IgD-negative memory B cell (primary cell): ENCODE measurements at regions not wholly inside any gene's neighbourhood (a gene's known extent, or its start where the extent isn't known, plus 50 kb on each side); places are given as distances from the start of the nearest gene placed in this dataset.

Source experiments
- H3K27ac Mint-ChIP-seq, 3 donors: one replicate each; pipeline ENCODE4 v1.8.0; 2020 to 2022; ENCODE audit warnings: mild to moderate bottlenecking in 3 of 3, mixed read lengths in 3 of 3, moderate library complexity in 1 of 3
- H3K27me3 Mint-ChIP-seq: one replicate; pipeline ENCODE4 v1.8.0; 2021; ENCODE audit warnings: mixed read lengths
- H3K36me3 Mint-ChIP-seq: one replicate; pipeline ENCODE4 v1.8.0; 2020; ENCODE audit warnings: mild to moderate bottlenecking, mixed read lengths
- H3K4me1 Mint-ChIP-seq, 3 donors: one replicate each; pipeline ENCODE4 v1.8.0; 2020 to 2022; ENCODE audit warnings: mixed read lengths in 3 of 3, mild to moderate bottlenecking in 1 of 3
- H3K4me3 Mint-ChIP-seq, 4 donors: one replicate each; pipeline ENCODE4 v1.8.0; 2020 to 2022; ENCODE audit warnings: mild to moderate bottlenecking in 4 of 4, mixed read lengths in 4 of 4, moderate library complexity in 3 of 4
- H3K9me3 Mint-ChIP-seq, 3 donors: one replicate each; pipeline ENCODE4 v1.8.0; 2020 to 2021; ENCODE audit warnings: mixed read lengths in 3 of 3, mild to moderate bottlenecking in 1 of 3

- Mint-ChIP-seq H3K4me3 (no peak overlapping the region), H3K9me3 (peaks cover 0 to 6% (median 2%) of the 10 kb centered on the region in 3 donors), H3K36me3 (no peaks in the 10 kb centered on the region), H3K27me3 (no peaks in the 10 kb centered on the region), H3K27ac (no peak overlapping the region), H3K4me1 (no peaks in the 10 kb centered on the region)
Observed at GRCh38 chr10:64211466-64211865, 690.3 kb downstream of the REEP3 start.

DNA sequence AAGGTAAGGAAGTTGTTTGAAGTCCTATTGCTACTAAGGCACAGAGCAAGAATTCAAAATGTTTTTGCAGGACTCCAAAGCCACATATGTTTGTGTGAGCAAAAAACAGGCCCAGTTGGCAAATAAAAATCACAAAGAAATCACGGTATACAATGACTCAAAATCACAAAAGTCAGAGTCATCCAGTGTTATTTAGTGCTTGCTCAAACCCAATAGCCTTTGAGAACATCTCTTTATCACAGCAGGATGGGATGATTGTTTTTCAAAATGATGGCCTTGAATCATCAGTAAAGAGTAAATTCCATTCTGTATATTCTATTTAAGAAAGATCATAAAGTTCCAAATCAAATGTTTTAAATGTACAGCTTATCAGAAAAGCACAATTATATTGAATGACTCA is 693.9 kb downstream of the REEP3 start:
- Mint-ChIP-seq H3K27me3 (no peaks in the 10 kb centered on the region), H3K9me3 (peaks cover 0 to 2% (median 0%) of the 10 kb centered on the region in 3 donors), H3K4me1 (no peaks in the 10 kb centered on the region), H3K27ac (no peak overlapping the region), H3K4me3 (no peak overlapping the region), H3K36me3 (no peaks in the 10 kb centered on the region)

DNA sequence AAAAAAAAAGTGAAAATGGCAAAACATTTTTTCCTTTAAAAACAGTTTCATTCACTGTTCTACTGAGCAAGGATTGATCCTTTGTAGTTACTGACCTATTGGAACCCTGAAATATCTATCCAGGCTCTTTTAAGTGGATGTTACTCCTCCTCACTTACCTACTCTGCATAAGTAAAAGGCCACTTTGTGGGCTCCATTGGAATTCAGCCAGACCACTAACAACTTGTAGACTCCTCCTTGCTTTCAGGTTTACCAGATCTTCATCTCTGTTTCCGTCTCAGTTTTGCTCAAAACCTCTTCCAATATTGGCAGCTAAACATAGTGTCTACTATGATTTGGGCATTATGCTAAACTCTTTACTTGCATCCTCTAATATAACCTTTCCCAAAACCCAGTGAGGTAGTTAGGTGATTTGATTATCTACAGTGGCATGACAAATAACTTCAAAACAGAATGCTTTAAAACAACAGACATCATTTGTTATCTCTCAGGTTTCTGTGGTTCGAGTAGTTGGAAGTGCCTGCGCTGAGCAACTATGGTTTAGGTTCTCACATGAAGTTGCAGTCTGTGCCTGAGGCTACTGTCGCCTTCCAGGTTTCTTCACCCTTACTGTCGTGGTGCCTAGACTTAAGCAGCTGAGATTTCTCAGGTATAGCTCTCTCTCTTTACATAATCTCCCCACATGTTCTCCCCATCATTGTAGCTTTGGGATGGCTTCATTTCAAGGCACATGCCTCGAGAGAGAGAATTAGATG is 698.2 kb downstream of the REEP3 start:
- peaks cover 4 to 9% (median 4%) of the 10 kb centered on the region in 3 donors for H3K9me3 Mint-ChIP-seq
- H3K36me3 Mint-ChIP-seq, result no peaks in the 10 kb centered on the region
- H3K4me3 Mint-ChIP-seq, result no peak overlapping the region
- no peaks in the 10 kb centered on the region for H3K4me1 Mint-ChIP-seq
- no peaks in the 10 kb centered on the region for H3K27me3 Mint-ChIP-seq
- H3K27ac Mint-ChIP-seq, result no peak overlapping the region

- Mint-ChIP-seq H3K36me3 (no peaks in the 10 kb centered on the region), H3K27me3 (peaks cover 2% of the 10 kb centered on the region)
Observed at GRCh38 chr10:64234489-64234888, 713.3 kb downstream of the REEP3 start.

DNA sequence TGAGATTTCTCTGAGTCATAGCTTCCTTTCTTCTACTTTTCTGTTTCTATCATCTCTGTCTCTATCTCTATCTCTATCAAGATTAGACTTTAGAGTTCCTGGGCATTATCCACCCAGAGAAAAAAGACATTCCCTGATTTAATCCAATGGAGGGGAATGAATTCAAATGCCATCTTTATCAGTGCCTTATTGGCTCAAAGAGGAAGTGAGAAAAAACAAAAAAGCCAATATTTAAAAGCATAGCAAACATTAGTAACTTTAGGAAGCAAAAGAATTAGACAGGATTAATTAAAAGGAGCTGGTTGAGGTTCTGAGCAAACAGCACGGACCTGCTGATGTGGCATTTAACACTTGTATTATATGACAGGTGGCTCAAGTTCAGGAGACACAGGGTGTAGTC is 736.5 kb downstream of the REEP3 start:
- no peaks in the 10 kb centered on the region for H3K36me3 Mint-ChIP-seq
- no peak overlapping the region for H3K27ac Mint-ChIP-seq
- H3K4me1 Mint-ChIP-seq, result no peaks in the 10 kb centered on the region
- H3K9me3 Mint-ChIP-seq, result peaks cover 2 to 7% (median 2%) of the 10 kb centered on the region in 3 donors
- no peak overlapping the region for H3K4me3 Mint-ChIP-seq
- no peaks in the 10 kb centered on the region for H3K27me3 Mint-ChIP-seq

More at GRCh38 chr10:64234489-64234888, 713.3 kb downstream of the REEP3 start:
- H3K4me3 Mint-ChIP-seq, result no peak overlapping the region
- no peaks in the 10 kb centered on the region for H3K4me1 Mint-ChIP-seq
- H3K9me3 Mint-ChIP-seq, result peaks cover 0 to 9% (median 0%) of the 10 kb centered on the region in 3 donors
- H3K27ac Mint-ChIP-seq, result no peak overlapping the region

GRCh38 chr10:64261092-64261491 is 739.9 kb downstream of the REEP3 start:
- Mint-ChIP-seq H3K36me3 (no peaks in the 10 kb centered on the region), H3K27ac (no peak overlapping the region), H3K4me3 (no peak overlapping the region), H3K9me3 (peaks cover 0 to 7% (median 2%) of the 10 kb centered on the region in 3 donors), H3K4me1 (no peaks in the 10 kb centered on the region), H3K27me3 (no peaks in the 10 kb centered on the region)

GRCh38 chr10:64261676-64262075 is 740.5 kb downstream of the REEP3 start:
- Mint-ChIP-seq H3K27ac (peak overlapping the region in 1 of 3 donors; percentile 4), H3K27me3 (no peaks in the 10 kb centered on the region), H3K9me3 (peaks cover 0 to 7% (median 2%) of the 10 kb centered on the region in 3 donors), H3K36me3 (no peaks in the 10 kb centered on the region), H3K4me1 (no peaks in the 10 kb centered on the region), H3K4me3 (no peak overlapping the region)

- Mint-ChIP-seq H3K4me3 (no peak overlapping the region), H3K36me3 (no peaks in the 10 kb centered on the region), H3K27ac (no peak overlapping the region), H3K27me3 (no peaks in the 10 kb centered on the region), H3K4me1 (no peaks in the 10 kb centered on the region), H3K9me3 (peaks cover 0 to 10% (median 2%) of the 10 kb centered on the region in 3 donors)
Observed at GRCh38 chr10:64265961-64266360, 744.8 kb downstream of the REEP3 start.

DNA sequence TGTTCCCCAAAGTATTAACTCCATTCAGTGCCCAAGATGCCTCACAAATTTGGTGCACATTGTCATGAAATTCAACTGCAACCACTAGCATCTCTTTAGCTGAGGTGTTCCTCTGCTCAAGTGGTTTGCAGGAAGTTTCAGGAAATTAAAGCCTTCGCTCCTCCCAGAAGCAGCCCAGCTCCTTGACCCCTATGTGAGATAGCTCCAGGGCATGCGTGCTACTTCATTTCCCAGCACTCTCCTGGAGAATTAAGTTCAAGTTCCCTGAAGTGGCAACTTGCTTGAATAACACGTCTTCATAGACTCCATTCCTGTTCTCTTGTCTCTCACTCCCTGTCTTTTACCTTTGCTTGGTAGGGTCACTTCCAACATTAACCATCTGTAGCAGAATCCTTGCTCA is 750.3 kb downstream of the REEP3 start:
- Mint-ChIP-seq H3K4me3 (no peak overlapping the region), H3K4me1 (no peaks in the 10 kb centered on the region), H3K9me3 (peaks cover 0 to 4% (median 0%) of the 10 kb centered on the region in 3 donors), H3K27me3 (no peaks in the 10 kb centered on the region), H3K27ac (no peak overlapping the region), H3K36me3 (no peaks in the 10 kb centered on the region)

DNA sequence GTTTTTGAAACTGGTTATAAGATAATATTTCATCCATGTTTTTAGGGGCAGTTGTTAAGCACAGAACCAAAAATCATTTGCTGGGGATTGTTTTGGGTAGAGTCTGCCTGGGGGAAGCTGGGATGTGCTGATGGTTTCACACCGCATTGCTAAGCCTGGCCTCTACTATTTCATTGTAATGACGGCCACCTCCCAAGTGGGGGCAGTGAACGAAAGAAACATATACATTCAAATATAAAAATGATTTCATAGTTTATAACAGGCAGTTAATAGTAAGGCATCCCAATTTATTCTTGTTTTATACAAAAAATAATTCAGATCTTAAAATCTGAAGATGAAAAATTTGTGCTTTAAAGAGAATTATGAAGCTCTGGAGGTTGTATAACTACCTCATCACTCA is 750.8 kb downstream of the REEP3 start:
- H3K36me3 Mint-ChIP-seq, result no peaks in the 10 kb centered on the region

GRCh38 chr10:64275001-64275400 is 753.8 kb downstream of the REEP3 start:
- no peaks in the 10 kb centered on the region for H3K36me3 Mint-ChIP-seq
- H3K4me1 Mint-ChIP-seq, result no peaks in the 10 kb centered on the region
- no peaks in the 10 kb centered on the region for H3K27me3 Mint-ChIP-seq
- no peaks in the 10 kb centered on the region for H3K9me3 Mint-ChIP-seq
- H3K4me3 Mint-ChIP-seq, result no peak overlapping the region
- no peak overlapping the region for H3K27ac Mint-ChIP-seq

More for the DNA sequence above, 750.8 kb downstream of the REEP3 start:
- Mint-ChIP-seq H3K9me3 (peaks cover 0 to 4% (median 0%) of the 10 kb centered on the region in 3 donors), H3K27me3 (no peaks in the 10 kb centered on the region), H3K27ac (no peak overlapping the region), H3K4me1 (no peaks in the 10 kb centered on the region), H3K4me3 (no peak overlapping the region)

DNA sequence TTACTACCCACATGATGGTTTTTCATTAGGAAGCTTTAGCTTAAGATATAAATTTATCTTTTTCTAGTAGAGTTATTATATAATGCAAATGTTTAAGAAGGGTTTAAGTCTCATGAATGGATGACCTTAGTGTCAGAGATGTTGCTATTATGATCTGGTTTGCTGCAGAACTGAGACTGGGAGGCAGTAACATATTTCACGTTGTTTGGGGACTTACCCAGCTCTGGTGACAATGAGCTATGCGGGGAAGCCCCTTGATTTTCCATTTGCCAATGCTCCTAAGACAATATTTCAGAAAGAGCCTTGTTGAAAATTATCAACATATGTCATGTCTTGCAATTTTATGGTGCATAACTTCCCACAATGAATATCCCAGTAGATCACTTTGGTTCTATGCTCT is 754.6 kb downstream of the REEP3 start:
- no peaks in the 10 kb centered on the region for H3K9me3 Mint-ChIP-seq
- H3K27me3 Mint-ChIP-seq, result no peaks in the 10 kb centered on the region
- H3K4me3 Mint-ChIP-seq, result no peak overlapping the region
- H3K36me3 Mint-ChIP-seq, result no peaks in the 10 kb centered on the region
- no peak overlapping the region for H3K27ac Mint-ChIP-seq
- no peaks in the 10 kb centered on the region for H3K4me1 Mint-ChIP-seq

GRCh38 chr10:64277536-64277935 is 756.3 kb downstream of the REEP3 start:
- H3K27ac Mint-ChIP-seq, result no peak overlapping the region

DNA sequence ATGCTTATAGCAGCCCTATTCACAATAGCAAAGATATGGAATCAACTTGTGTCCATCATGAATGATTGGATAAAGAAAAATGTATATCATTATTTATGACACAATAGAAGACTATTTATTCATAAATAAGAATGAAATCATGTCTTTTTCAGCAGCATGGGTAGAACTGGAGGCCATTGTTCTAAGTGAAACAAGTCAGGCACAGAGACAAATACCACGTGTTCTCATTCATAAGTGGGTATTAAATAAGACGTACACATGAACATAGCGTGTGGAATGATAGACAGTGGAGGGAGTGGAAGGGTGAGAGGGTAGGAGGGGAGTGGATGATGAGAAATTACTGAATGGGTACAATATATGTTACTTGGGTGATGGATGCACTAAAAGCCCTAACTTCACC is 762.4 kb downstream of the REEP3 start:
- no peak overlapping the region for H3K4me3 Mint-ChIP-seq
- no peaks in the 10 kb centered on the region for H3K4me1 Mint-ChIP-seq
- peaks cover 0 to 4% (median 1%) of the 10 kb centered on the region in 3 donors for H3K9me3 Mint-ChIP-seq
- H3K27me3 Mint-ChIP-seq, result no peaks in the 10 kb centered on the region
- H3K27ac Mint-ChIP-seq, result no peak overlapping the region
- no peaks in the 10 kb centered on the region for H3K36me3 Mint-ChIP-seq

More at GRCh38 chr10:64277536-64277935, 756.3 kb downstream of the REEP3 start:
- Mint-ChIP-seq H3K27me3 (no peaks in the 10 kb centered on the region), H3K9me3 (peaks cover 0 to 3% (median 1%) of the 10 kb centered on the region in 3 donors), H3K4me3 (no peak overlapping the region), H3K36me3 (no peaks in the 10 kb centered on the region), H3K4me1 (no peaks in the 10 kb centered on the region)

GRCh38 chr10:64286533-64286932 is 765.3 kb downstream of the REEP3 start:
- Mint-ChIP-seq H3K4me3 (no peak overlapping the region), H3K9me3 (peaks cover 0 to 4% (median 1%) of the 10 kb centered on the region in 3 donors), H3K27ac (no peak overlapping the region), H3K4me1 (no peaks in the 10 kb centered on the region), H3K36me3 (no peaks in the 10 kb centered on the region), H3K27me3 (no peaks in the 10 kb centered on the region)

DNA sequence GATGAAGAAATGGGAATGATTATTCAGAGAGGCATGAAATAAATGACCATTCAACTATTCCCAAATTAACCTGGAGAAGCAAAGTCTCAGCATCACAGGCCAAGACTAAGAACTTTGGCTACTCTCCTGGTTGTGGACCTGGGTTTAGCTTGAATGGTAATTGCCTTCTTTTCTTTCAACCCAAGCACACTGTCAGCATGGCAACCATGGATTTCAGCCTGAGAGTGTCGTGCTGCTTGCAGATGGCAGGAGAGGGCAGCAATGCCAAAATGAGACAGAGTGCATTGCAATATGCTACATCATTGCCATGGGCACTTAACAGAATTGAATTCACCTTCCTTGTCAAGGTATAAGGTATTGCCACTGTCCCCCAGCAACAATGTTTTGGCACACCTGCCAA is 767.2 kb downstream of the REEP3 start:
- no peaks in the 10 kb centered on the region for H3K36me3 Mint-ChIP-seq
- H3K9me3 Mint-ChIP-seq, result no peaks in the 10 kb centered on the region
- H3K27me3 Mint-ChIP-seq, result no peaks in the 10 kb centered on the region
- no peak overlapping the region for H3K4me3 Mint-ChIP-seq
- no peak overlapping the region for H3K27ac Mint-ChIP-seq
- H3K4me1 Mint-ChIP-seq, result no peaks in the 10 kb centered on the region
